H9 (cell line): ENCODE measurements at regions not wholly inside any gene's neighbourhood (a gene's known extent, or its start where the extent isn't known, plus 50 kb on each side); places are given as distances from the start of the nearest gene placed in this dataset.

ENCODE experiments used
- DNase-seq: peaks from one replicate; pipeline ENCODE4 v3.0.0-alpha.2; 2017
- H2AFZ ChIP-seq: one replicate; pipeline ENCODE4 v1.6.1; 2013; ENCODE audit warnings: mild to moderate bottlenecking, low read length, control low read depth, moderate library complexity
- H2AK5ac ChIP-seq: 2 replicates; pipeline ENCODE4 v1.6.1; 2013; ENCODE audit warnings: low read length, control low read depth, mixed read lengths; ENCODE audit not compliant: insufficient read length
- H2BK120ac ChIP-seq: one replicate; pipeline ENCODE4 v1.6.1; 2013; ENCODE audit warnings: low read depth, mild to moderate bottlenecking, low read length, control low read depth, inconsistent platforms; ENCODE audit not compliant: poor library complexity, severe bottlenecking
- H2BK12ac ChIP-seq: 2 replicates; pipeline ENCODE4 v1.6.1; 2013; ENCODE audit warnings: low read length, control low read depth, mixed read lengths, low read depth; ENCODE audit not compliant: insufficient read length
- H2BK15ac ChIP-seq: 2 replicates; pipeline ENCODE4 v1.6.1; 2013; ENCODE audit warnings: low read depth, low read length, control low read depth
- H2BK20ac ChIP-seq: one replicate; pipeline ENCODE4 v1.6.1; 2013; ENCODE audit warnings: low read depth, mild to moderate bottlenecking, low read length, control low read depth, inconsistent platforms; ENCODE audit not compliant: poor library complexity, severe bottlenecking
- H2BK5ac ChIP-seq: 2 replicates; pipeline ENCODE4 v1.6.1; 2013; ENCODE audit warnings: low read length, control low read depth, mixed read lengths; ENCODE audit not compliant: insufficient read length
- H3K14ac ChIP-seq: 2 replicates; pipeline ENCODE4 v1.6.1; 2013; ENCODE audit warnings: low read length, control low read depth; ENCODE audit not compliant: insufficient read depth
- H3K18ac ChIP-seq: 2 replicates; pipeline ENCODE4 v1.6.1; 2013; ENCODE audit warnings: low read depth, mild to moderate bottlenecking, mixed read lengths, low read length, control low read depth; ENCODE audit not compliant: insufficient read length
- H3K23ac ChIP-seq: 2 replicates; pipeline ENCODE4 v1.6.1; 2013; ENCODE audit warnings: low read length, control low read depth, mixed read lengths, low read depth; ENCODE audit not compliant: insufficient read length
- H3K23me2 ChIP-seq: 2 replicates; pipeline ENCODE4 v1.6.1; 2013; ENCODE audit warnings: low read depth, mild to moderate bottlenecking, mixed read lengths, low read length, control low read depth; ENCODE audit not compliant: insufficient read length, poor library complexity, severe bottlenecking
- H3K27ac ChIP-seq: 2 replicates; pipeline ENCODE4 v1.5.1; 2013; ENCODE audit warnings: low read length, control low read depth, mixed read lengths, low read depth; ENCODE audit not compliant: insufficient read length
- H3K27me3 ChIP-seq: 2 replicates; pipeline ENCODE4 v1.6.1; 2013; ENCODE audit warnings: low read length, control low read depth, inconsistent platforms; ENCODE audit not compliant: insufficient read depth
- H3K4ac ChIP-seq: 2 replicates; pipeline ENCODE4 v1.6.1; 2013; ENCODE audit warnings: low read depth, mild to moderate bottlenecking, control low read depth, inconsistent platforms, low read length, moderate library complexity
- H3K4me1 ChIP-seq: 2 replicates; pipeline ENCODE4 v1.6.1; 2013; ENCODE audit warnings: low read length, control low read depth, inconsistent platforms; ENCODE audit not compliant: insufficient read depth
- H3K4me2 ChIP-seq: 2 replicates; pipeline ENCODE4 v1.6.1; 2013; ENCODE audit warnings: low read length, control low read depth, mixed read lengths; ENCODE audit not compliant: insufficient read length, insufficient read depth
- H3K56ac ChIP-seq: 2 replicates; pipeline ENCODE4 v1.6.1; 2013; ENCODE audit warnings: low read depth, mild to moderate bottlenecking, mixed read lengths, low read length, control low read depth; ENCODE audit not compliant: insufficient read length
- H3K79me1 ChIP-seq: 2 replicates; pipeline ENCODE4 v1.6.1; 2013; ENCODE audit warnings: low read depth, mild to moderate bottlenecking, moderate library complexity, low read length, control low read depth, inconsistent platforms; ENCODE audit not compliant: insufficient read depth, poor library complexity, severe bottlenecking
- H3K79me2 ChIP-seq: 2 replicates; pipeline ENCODE4 v1.6.1; 2013; ENCODE audit warnings: low read length, control low read depth, inconsistent platforms; ENCODE audit not compliant: insufficient read depth
- H3K9ac ChIP-seq: 2 replicates; pipeline ENCODE4 v1.6.1; 2013; ENCODE audit warnings: low read length, control low read depth, mixed read lengths; ENCODE audit not compliant: insufficient read length; ENCODE audit errors: extremely low read depth
- H3K9me3 ChIP-seq: one replicate; pipeline ENCODE4 v1.6.1; 2013; ENCODE audit warnings: low read depth, low read length, inconsistent platforms; ENCODE audit not compliant: control insufficient read depth
- H3T11ph ChIP-seq: one replicate; pipeline ENCODE4 v1.6.1; 2013; ENCODE audit warnings: mild to moderate bottlenecking, low read length, control low read depth, inconsistent platforms
- H4K20me1 ChIP-seq: one replicate; pipeline ENCODE4 v1.6.1; 2013; ENCODE audit not compliant: control insufficient read depth, insufficient read length, insufficient read depth
- H4K5ac ChIP-seq: 2 replicates; pipeline ENCODE4 v1.6.1; 2013; ENCODE audit warnings: low read depth, mild to moderate bottlenecking, mixed read lengths, low read length, control low read depth; ENCODE audit not compliant: insufficient read length
- H4K8ac ChIP-seq: replicated peaks from 2 replicates; pipeline ENCODE4 v1.6.1; 2013; ENCODE audit warnings: low read length, control low read depth, mixed read lengths, low read depth; ENCODE audit not compliant: insufficient read length
- H4K91ac ChIP-seq: 2 replicates; pipeline ENCODE4 v1.6.1; 2013; ENCODE audit warnings: low read depth, mild to moderate bottlenecking, moderate library complexity, mixed read lengths, low read length, control low read depth; ENCODE audit not compliant: insufficient read length
- H3K27ac Mint-ChIP-seq, 3 experiments: 2 replicates in 2 of 3; 3 replicates in 1 of 3; pipeline ENCODE4 v1.8.0; 2020 to 2021; ENCODE audit warnings: mixed read lengths in 3 of 3, mild to moderate bottlenecking in 1 of 3, moderate library complexity in 1 of 3
- H3K27me3 Mint-ChIP-seq: 2 replicates; pipeline ENCODE4 v1.8.0; 2021; ENCODE audit warnings: low read depth, mild to moderate bottlenecking, moderate library complexity, mixed read lengths
- H3K36me3 Mint-ChIP-seq, 3 experiments: 2 replicates in 2 of 3; 3 replicates in 1 of 3; pipeline ENCODE4 v1.8.0; 2020 to 2021; ENCODE audit warnings: low read depth in 3 of 3, mixed read lengths in 3 of 3; ENCODE audit not compliant: insufficient read depth in 1 of 3
- H3K4me1 Mint-ChIP-seq, 2 experiments: 2 replicates each; pipeline ENCODE4 v1.8.0; 2020; ENCODE audit warnings: mixed read lengths in 2 of 2
- H3K4me3 Mint-ChIP-seq, 2 experiments: 2 replicates in 1 of 2; 3 replicates in 1 of 2; pipeline ENCODE4 v1.8.0; 2020 to 2021; ENCODE audit warnings: mild to moderate bottlenecking in 2 of 2, mixed read lengths in 2 of 2, moderate library complexity in 1 of 2
- H3K9me3 Mint-ChIP-seq, 2 experiments: 2 replicates in 1 of 2; 3 replicates in 1 of 2; pipeline ENCODE4 v1.8.0; 2020; ENCODE audit warnings: mild to moderate bottlenecking in 2 of 2, mixed read lengths in 2 of 2, moderate library complexity in 1 of 2
- WGBS: extraction: QIAGEN DNeasy Blood & Tissue Kit; methylation state at CpG from one replicate; pipeline ENCODE4 v1.1.7; 2013; ENCODE audit warnings: missing lambda C conversion rate, low lambda C conversion rate, mixed read lengths; ENCODE audit not compliant: insufficient read length; ENCODE audit errors: extremely low coverage; 5-methylcytosine and 5-hydroxymethylcytosine counted together
- TF ChIP-seq, protein P1 (sequence below): fragments of 200-600 bp; sonication (generic); conservative IDR thresholded peaks from 3 replicates; pipeline ENCODE4 v1.8.0; 2021; ENCODE audit warnings: antibody characterized with exemption, mild to moderate bottlenecking

DNA sequence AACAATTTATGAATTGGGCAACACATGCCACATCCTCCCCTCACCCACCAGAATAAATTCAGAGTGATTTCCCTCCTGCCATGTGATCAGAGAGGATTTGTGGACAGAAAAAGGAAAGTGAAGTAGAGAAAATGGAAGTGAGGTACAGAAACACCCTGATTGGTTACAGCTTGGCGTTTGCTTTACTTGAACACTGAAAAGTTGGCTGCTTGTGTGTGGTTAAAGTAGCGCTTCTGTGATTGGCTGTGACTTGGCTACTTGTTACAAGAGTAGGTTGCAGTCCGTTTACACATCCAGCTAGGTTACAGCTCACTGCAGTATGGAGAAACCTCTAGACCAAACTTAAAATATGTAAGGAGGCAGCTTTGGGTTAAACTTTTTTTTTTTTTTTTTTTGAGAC lies 205.2 kb upstream of the ZNF608 start:
- H3K9me3 Mint-ChIP-seq = no peaks in the 10 kb centered on the region; a peak in 1 of 5 replicates
- H3K4me3 Mint-ChIP-seq = no peak overlapping the region

More for the DNA sequence above, 205.2 kb upstream of the ZNF608 start:
- Histone ChIP-seq H3K4ac (no peak overlapping the region), H2BK120ac (no peak overlapping the region), H3K23me2 (no peaks in the 10 kb centered on the region), H2AK5ac (no peak overlapping the region), H2BK20ac (no peak overlapping the region), H2BK5ac (no peak overlapping the region), H3T11ph (no peak overlapping the region), H3K27me3 (no peaks in the 10 kb centered on the region), H2BK15ac (no peak overlapping the region), H4K5ac (no peak overlapping the region), H3K56ac (no peak overlapping the region), H3K27ac (no peak overlapping the region), H3K23ac (no peak overlapping the region), H3K4me2 (no peak overlapping the region), H3K14ac (no peak overlapping the region), H3K9ac (no peak overlapping the region), H2AFZ (no peak overlapping the region), H3K79me2 (no peaks in the 10 kb centered on the region), H3K4me1 (peaks cover 3% of the 10 kb centered on the region; the same call in 1 of the 2 replicates), H4K20me1 (no peaks in the 10 kb centered on the region), H4K8ac (no peak overlapping the region), H2BK12ac (no peak overlapping the region), H3K18ac (no peak overlapping the region), H4K91ac (no peak overlapping the region), H3K79me1 (no peaks in the 10 kb centered on the region), H3K9me3 (no peaks in the 10 kb centered on the region)
- DNase-seq = no peak
- TF ChIP-seq, protein P1, sequence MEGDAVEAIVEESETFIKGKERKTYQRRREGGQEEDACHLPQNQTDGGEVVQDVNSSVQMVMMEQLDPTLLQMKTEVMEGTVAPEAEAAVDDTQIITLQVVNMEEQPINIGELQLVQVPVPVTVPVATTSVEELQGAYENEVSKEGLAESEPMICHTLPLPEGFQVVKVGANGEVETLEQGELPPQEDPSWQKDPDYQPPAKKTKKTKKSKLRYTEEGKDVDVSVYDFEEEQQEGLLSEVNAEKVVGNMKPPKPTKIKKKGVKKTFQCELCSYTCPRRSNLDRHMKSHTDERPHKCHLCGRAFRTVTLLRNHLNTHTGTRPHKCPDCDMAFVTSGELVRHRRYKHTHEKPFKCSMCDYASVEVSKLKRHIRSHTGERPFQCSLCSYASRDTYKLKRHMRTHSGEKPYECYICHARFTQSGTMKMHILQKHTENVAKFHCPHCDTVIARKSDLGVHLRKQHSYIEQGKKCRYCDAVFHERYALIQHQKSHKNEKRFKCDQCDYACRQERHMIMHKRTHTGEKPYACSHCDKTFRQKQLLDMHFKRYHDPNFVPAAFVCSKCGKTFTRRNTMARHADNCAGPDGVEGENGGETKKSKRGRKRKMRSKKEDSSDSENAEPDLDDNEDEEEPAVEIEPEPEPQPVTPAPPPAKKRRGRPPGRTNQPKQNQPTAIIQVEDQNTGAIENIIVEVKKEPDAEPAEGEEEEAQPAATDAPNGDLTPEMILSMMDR = no peak
- peaks cover 25 to 27% of the 10 kb centered on the region in 2 experiments for H3K4me1 Mint-ChIP-seq
- H3K27ac Mint-ChIP-seq = no peak overlapping the region
- no peaks in the 10 kb centered on the region for H3K27me3 Mint-ChIP-seq
- WGBS = no CpG with 5 or more reads among the region's 3 CpGs
- H3K36me3 Mint-ChIP-seq = peaks cover 0 to 10% (median 0%) of the 10 kb centered on the region in 3 experiments; a peak in 1 of 7 replicates
